AG04450 (cell line): ENCODE measurements at regions not wholly inside any gene's neighbourhood (a gene's known extent, or its start where the extent isn't known, plus 50 kb on each side); places are given as distances from the start of the nearest gene placed in this dataset.

ENCODE experiments used
- CTCF ChIA-PET: fragments of 300-600, 350-600 bp; formaldehyde crosslinking; extraction: SDS; loops from one replicate; lab custom pipeline; 2022; ENCODE audit warnings: antibody characterized with exemption, inconsistent platforms; lab: Charles Lee
- POLR2A ChIA-PET: fragments of 350-600 bp; formaldehyde crosslinking; extraction: SDS; loops from one replicate; lab custom pipeline; 2021; ENCODE audit warnings: antibody characterized with exemption, inconsistent platforms; lab: Yijun Ruan, JAX
- DNase-seq: peaks from one replicate; pipeline ENCODE4 v3.0.0-alpha.2; 2011; ENCODE audit warnings: low read depth, low spot score
- H3K27ac ChIP-seq: one replicate; pipeline ENCODE4 v1.5.1; 2012; ENCODE audit warnings: low read depth, low read length, control low read depth
- H3K27me3 ChIP-seq: one replicate; pipeline ENCODE4 v1.6.0; 2012; ENCODE audit warnings: low read length; ENCODE audit not compliant: control insufficient read depth, insufficient read depth
- H3K4me3 ChIP-seq: 2 replicates; pipeline ENCODE4 v1.5.1; 2011; ENCODE audit warnings: mild to moderate bottlenecking, low read depth, low read length, control low read depth
- H3K9me3 ChIP-seq: 2 replicates; pipeline ENCODE4 v1.5.1; 2012; ENCODE audit warnings: low read length; ENCODE audit not compliant: control insufficient read depth, insufficient read depth
- TF ChIP-seq, protein P1 (sequence below): IDR thresholded peaks from 2 replicates; pipeline ENCODE4 v1.5.1; 2011; ENCODE audit warnings: low read depth, low read length, control low read depth, inconsistent platforms

DNA sequence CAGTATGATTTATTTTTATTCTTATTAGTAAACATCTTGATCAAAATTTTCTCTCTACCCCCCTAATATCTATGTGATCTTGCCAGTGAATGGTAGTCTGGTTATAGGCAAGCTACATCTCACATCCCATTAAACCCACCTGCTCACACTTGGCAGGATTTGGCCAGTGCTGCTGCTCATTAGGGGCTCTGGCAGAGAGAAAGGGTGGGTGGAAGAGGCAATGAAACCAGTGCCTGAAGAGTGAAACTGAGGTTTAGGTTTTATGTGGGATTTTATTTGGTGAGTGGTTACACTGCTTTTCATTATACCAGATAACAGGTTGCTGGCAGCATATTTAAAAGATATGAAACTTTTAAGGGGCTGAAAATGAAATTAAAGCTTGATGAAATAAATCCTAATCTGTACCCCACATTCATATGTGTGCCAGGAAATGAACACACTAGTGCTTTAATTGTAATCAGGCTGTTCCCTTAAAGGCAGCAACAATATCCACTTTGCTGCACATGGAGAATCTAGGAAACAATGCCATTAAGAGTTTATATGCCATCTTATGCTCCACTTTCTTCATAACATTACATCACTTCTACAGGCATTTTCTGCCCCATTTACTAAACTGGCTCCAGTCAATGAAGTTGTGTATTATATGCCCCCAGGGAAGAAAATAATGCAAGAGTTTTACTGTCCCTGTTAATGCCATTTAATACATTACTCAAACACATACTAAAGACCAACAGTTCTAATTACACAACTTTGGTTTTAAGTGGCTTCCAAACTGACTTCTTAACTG lies 688.7 kb downstream of the MECOM start:
- no peak overlapping the region for H3K27ac ChIP-seq
- no peak overlapping the region for H3K4me3 ChIP-seq
- H3K27me3 ChIP-seq, result no peaks in the 10 kb centered on the region
- ChIA-PET CTCF (interaction anchor here (1.6 kb wide), 1 partner anchor 22 kb away, joined by 5 read pairs; no protein-coding TSS in a partner anchor), POLR2A (no interaction called here)
- no peaks in the 10 kb centered on the region for H3K9me3 ChIP-seq
- TF ChIP-seq, protein P1, sequence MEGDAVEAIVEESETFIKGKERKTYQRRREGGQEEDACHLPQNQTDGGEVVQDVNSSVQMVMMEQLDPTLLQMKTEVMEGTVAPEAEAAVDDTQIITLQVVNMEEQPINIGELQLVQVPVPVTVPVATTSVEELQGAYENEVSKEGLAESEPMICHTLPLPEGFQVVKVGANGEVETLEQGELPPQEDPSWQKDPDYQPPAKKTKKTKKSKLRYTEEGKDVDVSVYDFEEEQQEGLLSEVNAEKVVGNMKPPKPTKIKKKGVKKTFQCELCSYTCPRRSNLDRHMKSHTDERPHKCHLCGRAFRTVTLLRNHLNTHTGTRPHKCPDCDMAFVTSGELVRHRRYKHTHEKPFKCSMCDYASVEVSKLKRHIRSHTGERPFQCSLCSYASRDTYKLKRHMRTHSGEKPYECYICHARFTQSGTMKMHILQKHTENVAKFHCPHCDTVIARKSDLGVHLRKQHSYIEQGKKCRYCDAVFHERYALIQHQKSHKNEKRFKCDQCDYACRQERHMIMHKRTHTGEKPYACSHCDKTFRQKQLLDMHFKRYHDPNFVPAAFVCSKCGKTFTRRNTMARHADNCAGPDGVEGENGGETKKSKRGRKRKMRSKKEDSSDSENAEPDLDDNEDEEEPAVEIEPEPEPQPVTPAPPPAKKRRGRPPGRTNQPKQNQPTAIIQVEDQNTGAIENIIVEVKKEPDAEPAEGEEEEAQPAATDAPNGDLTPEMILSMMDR, result no peak
- no peak for DNase-seq

DNA sequence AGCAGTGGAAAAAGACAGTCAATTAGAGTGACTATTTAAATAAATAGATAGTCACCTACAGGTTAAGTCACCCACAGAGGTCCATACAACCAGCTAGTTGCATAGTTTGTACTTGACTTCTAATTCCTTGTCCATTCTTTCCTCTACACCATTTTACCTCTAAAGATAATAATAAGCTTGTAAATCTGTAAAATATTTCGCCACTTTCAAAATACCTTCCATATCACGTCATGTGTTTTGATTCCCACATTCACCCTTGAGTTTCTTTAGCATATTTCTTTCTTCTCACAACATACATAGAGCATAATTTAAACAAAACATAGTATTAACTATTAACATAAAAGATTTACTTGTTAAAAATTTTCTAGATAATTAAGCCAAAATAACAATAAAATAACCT lies 689.6 kb downstream of the MECOM start:
- Histone ChIP-seq H3K27ac (no peak overlapping the region), H3K4me3 (no peak overlapping the region), H3K9me3 (no peaks in the 10 kb centered on the region), H3K27me3 (no peaks in the 10 kb centered on the region)
- ChIA-PET CTCF (interaction anchor here (0.9 kb wide), 1 partner anchor 8 kb away, joined by 3 read pairs; no protein-coding TSS in a partner anchor), POLR2A (no interaction called here)
- DNase-seq, result no peak
- TF ChIP-seq, protein P1, result no peak

DNA sequence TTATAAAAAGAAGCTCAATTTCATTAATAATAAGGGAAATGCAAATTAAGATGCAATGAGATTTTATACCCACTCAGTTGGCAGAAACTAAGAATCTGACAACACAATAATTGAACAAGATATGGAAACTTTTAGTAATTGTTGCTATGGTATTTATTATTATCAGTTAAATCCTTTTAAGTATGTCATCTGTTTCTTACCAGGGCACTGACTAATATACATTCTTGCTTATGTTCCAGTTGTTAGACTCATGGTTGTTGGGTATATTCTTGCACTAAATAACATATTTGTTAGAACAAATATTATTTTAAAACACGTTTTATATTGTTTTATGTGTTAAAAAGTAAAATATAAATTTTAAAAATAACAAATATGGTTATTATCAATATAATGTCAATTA lies 690.3 kb downstream of the MECOM start:
- ChIA-PET POLR2A (no interaction called here), CTCF (interaction anchor here (0.9 kb wide), 1 partner anchor 9 kb away, joined by 3 read pairs; no protein-coding TSS in a partner anchor)
- no peak overlapping the region for H3K4me3 ChIP-seq
- H3K27me3 ChIP-seq, result no peaks in the 10 kb centered on the region
- DNase-seq, result no peak
- H3K9me3 ChIP-seq, result no peaks in the 10 kb centered on the region
- H3K27ac ChIP-seq, result no peak overlapping the region
- TF ChIP-seq, protein P1, result no peak

DNA sequence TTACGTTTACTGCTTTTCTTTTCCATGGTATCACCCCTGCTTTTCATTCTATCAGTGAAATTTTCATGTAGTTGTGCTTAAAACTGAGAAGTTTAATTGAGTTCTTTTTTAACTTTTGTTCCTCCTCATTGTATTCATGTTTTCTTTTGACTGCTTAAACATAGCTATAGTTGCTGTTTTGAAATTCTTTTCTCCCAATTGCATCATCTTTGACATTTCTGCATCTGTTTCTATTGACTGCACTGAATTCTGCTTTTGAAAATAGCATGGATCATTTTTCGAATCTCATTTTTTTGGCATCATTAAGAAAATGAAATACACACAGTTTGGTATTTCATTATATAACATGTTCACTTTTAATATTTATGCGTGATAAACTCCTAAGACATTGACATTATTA lies 694.9 kb downstream of the MECOM start:
- DNase-seq, result no peak
- Histone ChIP-seq H3K4me3 (no peak overlapping the region), H3K27ac (no peak overlapping the region), H3K27me3 (no peaks in the 10 kb centered on the region), H3K9me3 (no peaks in the 10 kb centered on the region)
- TF ChIP-seq, protein P1, result no peak
- CTCF ChIA-PET, result no interaction called here
- POLR2A ChIA-PET, result interaction anchor here (0.5 kb wide), 1 partner anchor 628 kb away, joined by 3 read pairs; no protein-coding TSS in a partner anchor

DNA sequence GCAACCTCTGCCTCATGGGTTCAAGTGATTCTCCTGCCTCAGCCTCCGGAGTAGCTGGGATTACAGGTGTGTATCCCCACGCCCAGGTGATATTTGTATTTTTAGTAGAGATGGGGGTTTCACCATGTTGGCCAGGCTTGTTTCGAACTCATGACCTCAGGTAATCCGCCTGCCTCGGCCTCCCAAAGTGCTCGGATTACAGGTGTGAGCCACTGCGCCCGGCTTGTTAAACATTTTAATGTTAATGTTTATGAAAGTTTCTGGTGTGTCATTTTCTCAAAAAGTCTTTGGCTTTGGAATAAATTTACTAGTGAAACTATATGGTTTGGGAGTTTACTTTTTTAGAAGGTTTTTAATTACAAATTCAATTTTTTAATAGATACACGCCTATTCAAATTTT lies 698.8 kb downstream of the MECOM start:
- no peaks in the 10 kb centered on the region for H3K27me3 ChIP-seq
- H3K27ac ChIP-seq, result no peak overlapping the region
- no peak for DNase-seq
- H3K4me3 ChIP-seq, result no peak overlapping the region
- TF ChIP-seq, protein P1, result no peak
- CTCF ChIA-PET, result interaction anchor here (2.3 kb wide), 1 partner anchor 12 kb away, joined by 6 read pairs; no protein-coding TSS in a partner anchor
- POLR2A ChIA-PET, result no interaction called here
- no peaks in the 10 kb centered on the region for H3K9me3 ChIP-seq
